T-helper 1 cell (primary cell): ENCODE measurements at regions not wholly inside any gene's neighbourhood (a gene's known extent, or its start where the extent isn't known, plus 50 kb on each side); places are given as distances from the start of the nearest gene placed in this dataset.
"Not testable (repeated sequence)": the region's sequence is repeated elsewhere in the genome, so short reads cannot be mapped to it uniquely, and the experiment has no call there.

ENCODE experiments used
- DNase-seq, 5 donors: peaks; one replicate each; pipeline ENCODE4 v3.0.0-alpha.2; 2012 to 2020

GRCh38 chrX:28472926-28473325 lies 114.3 kb upstream of the IL1RAPL1 start:
- no peak for DNase-seq

- peak in 1 of 5 donors; percentile 2 for DNase-seq
Measured at GRCh38 chrX:28487818-28488217, 99.4 kb upstream of the IL1RAPL1 start.

GRCh38 chrX:28491322-28491721 lies 95.9 kb upstream of the IL1RAPL1 start:
- DNase-seq: no peak

DNA sequence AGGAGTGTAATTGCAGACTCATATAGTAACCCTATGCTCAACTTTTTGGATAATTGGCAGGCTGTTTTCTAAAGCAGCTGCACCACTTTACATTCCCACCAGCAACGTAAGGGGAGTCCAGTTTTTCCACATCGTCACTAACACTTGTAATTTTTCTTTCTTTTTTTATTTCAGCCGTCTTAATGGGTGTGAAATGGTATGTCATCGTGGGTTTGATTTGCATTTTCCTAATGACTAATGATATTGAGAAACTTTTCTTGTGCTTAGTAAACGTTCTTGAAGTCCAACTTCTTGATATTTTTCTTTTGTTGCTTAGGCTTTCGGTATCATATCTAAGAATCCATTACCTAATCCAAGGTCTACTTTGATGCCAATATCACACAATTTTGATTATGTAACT lies 95.3 kb upstream of the IL1RAPL1 start:
- DNase-seq: no peak

- DNase-seq: no peak
Measured at GRCh38 chrX:28498658-28499057, 88.6 kb upstream of the IL1RAPL1 start.

DNA sequence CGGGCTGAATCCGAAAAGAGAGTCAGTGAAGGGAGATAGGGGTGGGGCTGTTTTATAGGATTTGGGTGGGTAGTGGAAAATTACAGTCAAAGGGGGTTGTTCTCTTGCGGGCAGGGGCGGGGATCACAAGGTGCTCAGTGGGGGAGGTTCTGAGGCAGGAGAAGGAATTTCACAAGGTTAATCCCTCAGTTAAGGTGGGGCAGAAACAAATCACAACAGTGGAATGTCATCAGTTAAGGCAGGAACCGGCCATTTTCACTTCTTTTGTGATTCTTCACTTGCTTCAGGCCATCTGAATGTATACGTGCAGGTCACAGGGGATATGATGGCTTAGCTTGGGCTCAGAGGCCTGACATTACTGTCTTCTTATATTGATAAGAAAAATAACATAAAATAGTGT lies 84.6 kb upstream of the IL1RAPL1 start:
- not testable (repeated sequence) for DNase-seq

GRCh38 chrX:28507650-28508049 lies 79.6 kb upstream of the IL1RAPL1 start:
- DNase-seq: not testable (repeated sequence)

GRCh38 chrX:28520786-28521185 lies 66.5 kb upstream of the IL1RAPL1 start:
- DNase-seq: no peak

GRCh38 chrX:28528354-28528753 lies 58.9 kb upstream of the IL1RAPL1 start:
- not testable (repeated sequence) for DNase-seq
